MM.1S (cell line): ENCODE measurements at regions not wholly inside any gene's neighbourhood (a gene's known extent, or its start where the extent isn't known, plus 50 kb on each side); places are given as distances from the start of the nearest gene placed in this dataset.

ENCODE experiments used
- DNase-seq: peaks from one replicate; pipeline ENCODE4 v3.0.0-alpha.2; 2015
- H2AFZ ChIP-seq: fragments of 300-600 bp; sonication (generic); 2 replicates; pipeline ENCODE4 v1.6.0; 2016; ENCODE audit warnings: antibody characterized with exemption, low read length
- H3F3A ChIP-seq: fragments of 300-600 bp; sonication (generic); 2 replicates; pipeline ENCODE4 v1.6.1; 2016; ENCODE audit warnings: mild to moderate bottlenecking, antibody characterized with exemption, low read length, moderate library complexity, mixed read lengths; ENCODE audit not compliant: insufficient read depth
- H3K27ac ChIP-seq: fragments of 300-600 bp; sonication (generic); 2 replicates; pipeline ENCODE4 v1.5.1; 2016; ENCODE audit warnings: mild to moderate bottlenecking, low read length
- H3K27me3 ChIP-seq: fragments of 300-600 bp; sonication (generic); replicated peaks from 2 replicates; pipeline ENCODE4 v1.6.0; 2016; ENCODE audit warnings: low read length; ENCODE audit not compliant: insufficient read depth
- H3K36me3 ChIP-seq: fragments of 300-600 bp; sonication (generic); replicated peaks from 2 replicates; pipeline ENCODE4 v1.6.1; 2016; ENCODE audit warnings: mild to moderate bottlenecking, low read length, mixed read lengths; ENCODE audit not compliant: insufficient read depth
- H3K4me1 ChIP-seq: fragments of 300-600 bp; sonication (generic); 2 replicates; pipeline ENCODE4 v1.6.1; 2016; ENCODE audit warnings: low read length, mixed read lengths
- H3K4me2 ChIP-seq: fragments of 300-600 bp; sonication (generic); 2 replicates; pipeline ENCODE4 v1.6.0; 2016; ENCODE audit warnings: low read depth, low read length
- H3K4me3 ChIP-seq: fragments of 300-600 bp; sonication (generic); 2 replicates; pipeline ENCODE4 v1.5.1; 2016; ENCODE audit warnings: low read length, mixed read lengths
- H3K79me2 ChIP-seq: fragments of 300-600 bp; sonication (generic); 2 replicates; pipeline ENCODE4 v1.6.1; 2016; ENCODE audit warnings: mixed run types, low read length, mixed read lengths
- H3K9ac ChIP-seq: fragments of 300-600 bp; sonication (generic); 2 replicates; pipeline ENCODE4 v1.6.1; 2016; ENCODE audit warnings: low read length, mixed read lengths
- H3K9me2 ChIP-seq: fragments of 300-600 bp; sonication (generic); replicated peaks from 2 replicates; pipeline ENCODE4 v1.6.1; 2016; ENCODE audit warnings: mild to moderate bottlenecking, low read length, mixed read lengths; ENCODE audit not compliant: insufficient read depth
- H3K9me3 ChIP-seq: fragments of 300-600 bp; sonication (generic); replicated peaks from 2 replicates; pipeline ENCODE4 v1.6.1; 2016; ENCODE audit warnings: mild to moderate bottlenecking, low read length, mixed read lengths; ENCODE audit not compliant: insufficient read depth
- H4K20me1 ChIP-seq: fragments of 300-600 bp; sonication (generic); 2 replicates; pipeline ENCODE4 v1.6.1; 2016; ENCODE audit warnings: mild to moderate bottlenecking, low read length, moderate library complexity, mixed read lengths; ENCODE audit not compliant: insufficient read depth
- CTCF ChIP-seq: fragments of 300-600 bp; sonication (generic); IDR thresholded peaks from 2 replicates; pipeline ENCODE4 v1.5.1; 2016; ENCODE audit warnings: antibody characterized with exemption, low read length, mixed read lengths
- EZH2 ChIP-seq: fragments of 300-600 bp; sonication (generic); optimal IDR thresholded peaks from 2 replicates; pipeline ENCODE3; 2017; ENCODE audit warnings: low read depth, mild to moderate bottlenecking, antibody characterized with exemption, low read length, mixed read lengths
- EZH2phosphoT487 ChIP-seq: fragments of 300-600 bp; sonication (generic); IDR thresholded peaks from 2 replicates; pipeline ENCODE4 v1.6.1; 2018; ENCODE audit warnings: antibody characterized with exemption, low read length

- no peak for TF ChIP-seq EZH2phosphoT487
- no peak for TF ChIP-seq EZH2
- no peak for TF ChIP-seq CTCF
- H2AFZ ChIP-seq, result no peak overlapping the region
- no peak for DNase-seq
Observed at GRCh38 chr6:81381382-81381916, 371.0 kb downstream of the TENT5A start.

GRCh38 chr6:81380718-81381338 lies 371.7 kb downstream of the TENT5A start:
- no peak for TF ChIP-seq EZH2phosphoT487
- Histone ChIP-seq H3K9me3 (no peaks in the 10 kb centered on the region), H3K9ac (no peak overlapping the region), H2AFZ (no peak overlapping the region), H3K79me2 (no peaks in the 10 kb centered on the region), H3K4me3 (no peak overlapping the region), H4K20me1 (no peaks in the 10 kb centered on the region), H3K27me3 (no peaks in the 10 kb centered on the region), H3K4me1 (no peaks in the 10 kb centered on the region), H3K4me2 (no peak overlapping the region), H3K27ac (no peak overlapping the region), H3K9me2 (no peaks in the 10 kb centered on the region), H3F3A (no peaks in the 10 kb centered on the region), H3K36me3 (no peaks in the 10 kb centered on the region)
- no peak for DNase-seq

More at GRCh38 chr6:81381382-81381916, 371.0 kb downstream of the TENT5A start:
- Histone ChIP-seq H3K4me2 (no peak overlapping the region), H3K4me3 (no peak overlapping the region), H3K79me2 (no peaks in the 10 kb centered on the region), H3F3A (no peaks in the 10 kb centered on the region), H3K9me2 (no peaks in the 10 kb centered on the region), H3K27me3 (no peaks in the 10 kb centered on the region), H3K27ac (no peak overlapping the region), H3K4me1 (no peaks in the 10 kb centered on the region), H3K9me3 (no peaks in the 10 kb centered on the region), H3K9ac (no peak overlapping the region), H4K20me1 (no peaks in the 10 kb centered on the region), H3K36me3 (no peaks in the 10 kb centered on the region)

- Histone ChIP-seq H3K9me3 (no peaks in the 10 kb centered on the region), H3F3A (no peaks in the 10 kb centered on the region), H3K4me1 (no peaks in the 10 kb centered on the region), H3K9me2 (no peaks in the 10 kb centered on the region), H4K20me1 (no peaks in the 10 kb centered on the region), H3K9ac (no peak overlapping the region), H3K27me3 (no peaks in the 10 kb centered on the region), H3K36me3 (no peaks in the 10 kb centered on the region), H3K4me2 (no peak overlapping the region), H3K27ac (no peak overlapping the region), H3K79me2 (no peaks in the 10 kb centered on the region), H3K4me3 (no peak overlapping the region), H2AFZ (no peak overlapping the region)
- DNase-seq, result no peak
- TF ChIP-seq EZH2 (no peak), EZH2phosphoT487 (no peak), CTCF (no peak)
Observed at GRCh38 chr6:81376745-81377144, 375.7 kb downstream of the TENT5A start.

GRCh38 chr6:81373414-81373813 lies 379.1 kb downstream of the TENT5A start:
- no peaks in the 10 kb centered on the region for H3K27me3 ChIP-seq
- H3F3A ChIP-seq, result no peaks in the 10 kb centered on the region
- no peaks in the 10 kb centered on the region for H3K79me2 ChIP-seq
- H3K36me3 ChIP-seq, result no peaks in the 10 kb centered on the region
- no peak for DNase-seq
- no peak overlapping the region for H3K4me3 ChIP-seq
- H3K9me3 ChIP-seq, result no peaks in the 10 kb centered on the region
- no peaks in the 10 kb centered on the region for H3K4me1 ChIP-seq
- no peak overlapping the region for H3K9ac ChIP-seq
- H4K20me1 ChIP-seq, result no peaks in the 10 kb centered on the region
- TF ChIP-seq EZH2, result no peak
- H3K27ac ChIP-seq, result no peak overlapping the region
- H3K4me2 ChIP-seq, result no peak overlapping the region
- H2AFZ ChIP-seq, result no peak overlapping the region
- no peaks in the 10 kb centered on the region for H3K9me2 ChIP-seq
